LNCaP clone FGC (cell line): ENCODE measurements at regions not wholly inside any gene's neighbourhood (a gene's known extent, or its start where the extent isn't known, plus 50 kb on each side); places are given as distances from the start of the nearest gene placed in this dataset.

ENCODE experiments used
- DNase-seq: peaks from one replicate; pipeline ENCODE4 v3.0.0-alpha.2; 2011; ENCODE audit warnings: low read depth
- H3K4me3 ChIP-seq: 2 replicates; pipeline ENCODE4 v1.5.1; 2011; ENCODE audit warnings: mild to moderate bottlenecking, low read depth, low read length, control low read depth
- TF ChIP-seq, protein P1 (sequence below): IDR thresholded peaks from 2 replicates; pipeline ENCODE4 v1.5.1; 2012; ENCODE audit warnings: mild to moderate bottlenecking; ENCODE audit not compliant: control insufficient read depth, insufficient read depth; ENCODE audit errors: extremely low read depth

GRCh38 chr3:160114355-160114995 lies 110.7 kb upstream of the C3orf80 start:
- TF ChIP-seq, protein P1, sequence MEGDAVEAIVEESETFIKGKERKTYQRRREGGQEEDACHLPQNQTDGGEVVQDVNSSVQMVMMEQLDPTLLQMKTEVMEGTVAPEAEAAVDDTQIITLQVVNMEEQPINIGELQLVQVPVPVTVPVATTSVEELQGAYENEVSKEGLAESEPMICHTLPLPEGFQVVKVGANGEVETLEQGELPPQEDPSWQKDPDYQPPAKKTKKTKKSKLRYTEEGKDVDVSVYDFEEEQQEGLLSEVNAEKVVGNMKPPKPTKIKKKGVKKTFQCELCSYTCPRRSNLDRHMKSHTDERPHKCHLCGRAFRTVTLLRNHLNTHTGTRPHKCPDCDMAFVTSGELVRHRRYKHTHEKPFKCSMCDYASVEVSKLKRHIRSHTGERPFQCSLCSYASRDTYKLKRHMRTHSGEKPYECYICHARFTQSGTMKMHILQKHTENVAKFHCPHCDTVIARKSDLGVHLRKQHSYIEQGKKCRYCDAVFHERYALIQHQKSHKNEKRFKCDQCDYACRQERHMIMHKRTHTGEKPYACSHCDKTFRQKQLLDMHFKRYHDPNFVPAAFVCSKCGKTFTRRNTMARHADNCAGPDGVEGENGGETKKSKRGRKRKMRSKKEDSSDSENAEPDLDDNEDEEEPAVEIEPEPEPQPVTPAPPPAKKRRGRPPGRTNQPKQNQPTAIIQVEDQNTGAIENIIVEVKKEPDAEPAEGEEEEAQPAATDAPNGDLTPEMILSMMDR: no peak
- no peak overlapping the region for H3K4me3 ChIP-seq
- no peak for DNase-seq

GRCh38 chr3:160115387-160115786 lies 109.8 kb upstream of the C3orf80 start:
- TF ChIP-seq, protein P1: no peak
- DNase-seq: no peak
- no peak overlapping the region for H3K4me3 ChIP-seq

DNA sequence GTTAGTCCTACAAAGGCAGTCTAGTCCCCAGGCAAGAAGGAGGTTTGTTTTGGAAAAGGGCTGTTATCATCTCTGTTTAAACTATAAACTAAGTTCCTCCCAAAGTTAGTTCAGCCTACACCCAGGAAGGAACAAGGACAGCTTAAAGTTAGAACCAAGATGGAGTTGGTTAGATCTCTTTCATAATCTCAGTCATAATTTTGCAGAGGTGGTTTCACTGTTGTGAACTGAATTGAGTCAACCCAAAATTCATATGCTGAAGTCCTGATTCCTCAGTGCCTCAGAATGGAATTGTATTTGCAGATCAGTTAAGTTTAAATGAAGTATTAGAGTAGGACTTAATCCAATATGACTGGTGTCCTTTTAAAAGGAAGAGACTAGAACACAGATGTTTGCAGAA lies 101.0 kb upstream of the C3orf80 start:
- H3K4me3 ChIP-seq: no peak overlapping the region
- TF ChIP-seq, protein P1: no peak
- DNase-seq: no peak

GRCh38 chr3:160125258-160125657 lies 100.0 kb upstream of the C3orf80 start:
- no peak overlapping the region for H3K4me3 ChIP-seq
- no peak for DNase-seq
- TF ChIP-seq, protein P1: no peak

DNA sequence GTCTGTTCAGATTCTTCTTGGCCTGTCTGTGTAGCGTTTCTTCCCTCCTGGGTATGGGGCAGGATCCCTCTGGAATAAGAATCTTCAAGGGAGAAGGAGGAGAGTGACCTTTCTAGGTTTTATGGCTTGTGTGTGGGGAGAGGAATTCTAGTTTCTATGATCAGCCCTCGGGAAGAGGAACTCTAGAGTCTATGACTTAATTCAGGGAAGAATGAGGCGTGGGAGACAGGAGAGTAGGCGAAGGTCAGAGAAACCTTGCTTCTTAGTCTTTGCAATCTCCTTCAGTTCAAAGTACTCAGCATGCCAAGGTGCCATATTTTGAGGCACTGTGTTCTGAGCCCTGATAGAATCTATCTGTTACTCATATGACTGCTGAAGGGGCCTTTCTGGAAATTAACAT lies 99.2 kb upstream of the C3orf80 start:
- no peak for DNase-seq
- H3K4me3 ChIP-seq: no peak overlapping the region
- TF ChIP-seq, protein P1: no peak

GRCh38 chr3:160126761-160127160 lies 98.5 kb upstream of the C3orf80 start:
- TF ChIP-seq, protein P1: no peak
- no peak for DNase-seq
- H3K4me3 ChIP-seq: no peak overlapping the region

DNA sequence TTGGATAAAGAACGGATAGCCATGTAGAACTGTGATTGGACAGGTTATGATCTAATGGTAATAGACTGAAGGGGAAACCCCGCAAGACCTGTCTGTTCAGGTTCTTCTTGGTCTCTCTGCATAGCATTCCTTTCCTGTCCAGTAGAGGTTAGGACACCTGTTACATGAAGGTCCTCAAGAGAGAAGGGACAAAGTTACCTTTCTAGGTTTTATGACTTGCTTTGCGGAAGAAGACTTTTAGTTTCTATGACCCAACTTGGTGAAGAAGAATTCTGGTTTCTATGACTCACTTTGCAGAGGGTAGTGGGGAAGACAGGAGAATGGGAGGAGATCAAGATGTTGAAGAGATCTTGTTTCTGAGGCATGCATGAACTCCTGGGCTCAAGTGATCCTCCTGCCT lies 97.9 kb upstream of the C3orf80 start:
- H3K4me3 ChIP-seq: no peak overlapping the region
- DNase-seq: no peak
- TF ChIP-seq, protein P1: no peak
